Mesothelial cell of epicardium (in vitro differentiated cells): ENCODE measurements at regions not wholly inside any gene's neighbourhood (a gene's known extent, or its start where the extent isn't known, plus 50 kb on each side); places are given as distances from the start of the nearest gene placed in this dataset.

Source experiments
- DNase-seq, 2 experiments: peaks; one replicate each; pipeline ENCODE4 v3.0.0; 2021; ENCODE audit warnings: low spot score in 2 of 2; ENCODE audit not compliant: unreplicated experiment in 2 of 2
- H3K27ac Mint-ChIP-seq: 2 replicates; pipeline ENCODE4 v1.8.0; 2021; ENCODE audit warnings: mixed read lengths
- H3K27me3 Mint-ChIP-seq: 2 replicates; pipeline ENCODE4 v1.8.0; 2021; ENCODE audit warnings: low read depth, mixed read lengths
- H3K36me3 Mint-ChIP-seq: 2 replicates; pipeline ENCODE4 v1.8.0; 2021; ENCODE audit warnings: mixed read lengths
- H3K4me1 Mint-ChIP-seq: 2 replicates; pipeline ENCODE4 v1.8.0; 2021; ENCODE audit warnings: mixed read lengths
- H3K4me3 Mint-ChIP-seq: 2 replicates; pipeline ENCODE4 v1.8.0; 2021; ENCODE audit warnings: mild to moderate bottlenecking, moderate library complexity, mixed read lengths
- H3K9me3 Mint-ChIP-seq: 2 replicates; pipeline ENCODE4 v1.8.0; 2021; ENCODE audit warnings: mixed read lengths
- CTCF ChIP-seq: fragments of 200-600 bp; sonication (generic); IDR thresholded peaks from one replicate; pipeline ENCODE4 v1.5.0; 2021; ENCODE audit warnings: antibody characterized with exemption; ENCODE audit not compliant: unreplicated experiment

GRCh38 chr10:88150339-88150738, 286.9 kb downstream of the PTEN start:
- H3K4me3 Mint-ChIP-seq, result no peak overlapping the region
- no peak for TF ChIP-seq CTCF
- H3K4me1 Mint-ChIP-seq, result no peaks in the 10 kb centered on the region
- H3K27ac Mint-ChIP-seq, result no peak overlapping the region
- no peak for DNase-seq
- H3K9me3 Mint-ChIP-seq, result no peaks in the 10 kb centered on the region
- no peaks in the 10 kb centered on the region for H3K27me3 Mint-ChIP-seq
- no peaks in the 10 kb centered on the region for H3K36me3 Mint-ChIP-seq

- peaks cover 1% of the 10 kb centered on the region for H3K4me1 Mint-ChIP-seq
- DNase-seq, result no peak
- H3K27ac Mint-ChIP-seq, result no peak overlapping the region
- no peaks in the 10 kb centered on the region for H3K27me3 Mint-ChIP-seq
- no peaks in the 10 kb centered on the region for H3K36me3 Mint-ChIP-seq
- no peaks in the 10 kb centered on the region for H3K9me3 Mint-ChIP-seq
- no peak for TF ChIP-seq CTCF
- H3K4me3 Mint-ChIP-seq, result no peak overlapping the region
These were observed 289.3 kb downstream of the PTEN start for GRCh38 chr10:88152728-88153133.

GRCh38 chr10:88154596-88155250, 291.3 kb downstream of the PTEN start:
- no peak overlapping the region for H3K27ac Mint-ChIP-seq
- H3K4me3 Mint-ChIP-seq, result no peak overlapping the region
- no peaks in the 10 kb centered on the region for H3K9me3 Mint-ChIP-seq
- peaks cover 17% of the 10 kb centered on the region for H3K4me1 Mint-ChIP-seq
- H3K27me3 Mint-ChIP-seq, result no peaks in the 10 kb centered on the region
- DNase-seq, result no peak
- TF ChIP-seq CTCF, result no peak
- no peaks in the 10 kb centered on the region for H3K36me3 Mint-ChIP-seq

GRCh38 chr10:88156341-88156740, 292.9 kb downstream of the PTEN start:
- Mint-ChIP-seq H3K4me1 (peaks cover 17% of the 10 kb centered on the region), H3K36me3 (no peaks in the 10 kb centered on the region), H3K27ac (no peak overlapping the region), H3K27me3 (no peaks in the 10 kb centered on the region), H3K9me3 (no peaks in the 10 kb centered on the region), H3K4me3 (no peak overlapping the region)
- DNase-seq, result no peak
- no peak for TF ChIP-seq CTCF

GRCh38 chr10:88157981-88158465, 294.6 kb downstream of the PTEN start:
- Mint-ChIP-seq H3K36me3 (no peaks in the 10 kb centered on the region), H3K9me3 (peaks cover 5% of the 10 kb centered on the region), H3K27ac (peak overlapping the region; percentile 31), H3K27me3 (no peaks in the 10 kb centered on the region), H3K4me1 (peaks cover 19% of the 10 kb centered on the region), H3K4me3 (no peak overlapping the region)
- TF ChIP-seq CTCF, result no peak
- DNase-seq, result no peak
